AG04449 (cell line): ENCODE measurements at regions not wholly inside any gene's neighbourhood (a gene's known extent, or its start where the extent isn't known, plus 50 kb on each side); places are given as distances from the start of the nearest gene placed in this dataset.
"Not testable (repeated sequence)": the region's sequence is repeated elsewhere in the genome, so short reads cannot be mapped to it uniquely, and the experiment has no call there.

Experiments
- CTCF ChIA-PET: fragments of 350-600 bp; formaldehyde crosslinking; extraction: SDS; loops from one replicate; lab custom pipeline; 2021; ENCODE audit warnings: antibody characterized with exemption; lab: Yijun Ruan, JAX
- POLR2A ChIA-PET: fragments of 400-600, 350-600 bp; formaldehyde crosslinking; extraction: SDS; loops from one replicate; lab custom pipeline; 2020; ENCODE audit warnings: antibody characterized with exemption, inconsistent platforms; lab: Yijun Ruan, JAX
- DNase-seq: peaks from one replicate; pipeline ENCODE4 v3.0.0-alpha.2; 2010; ENCODE audit warnings: low read depth, low spot score
- H3K4me3 ChIP-seq: 2 replicates; pipeline ENCODE4 v1.5.1; 2011; ENCODE audit warnings: low read depth, mild to moderate bottlenecking, control low read depth, low read length
- TF ChIP-seq, protein P1 (sequence below): IDR thresholded peaks from one replicate; pipeline ENCODE4 v1.5.1; 2011; ENCODE audit warnings: mild to moderate bottlenecking, moderate library complexity, low read length, control low read depth, inconsistent platforms; ENCODE audit not compliant: insufficient read depth; ENCODE audit errors: missing control alignments

DNA sequence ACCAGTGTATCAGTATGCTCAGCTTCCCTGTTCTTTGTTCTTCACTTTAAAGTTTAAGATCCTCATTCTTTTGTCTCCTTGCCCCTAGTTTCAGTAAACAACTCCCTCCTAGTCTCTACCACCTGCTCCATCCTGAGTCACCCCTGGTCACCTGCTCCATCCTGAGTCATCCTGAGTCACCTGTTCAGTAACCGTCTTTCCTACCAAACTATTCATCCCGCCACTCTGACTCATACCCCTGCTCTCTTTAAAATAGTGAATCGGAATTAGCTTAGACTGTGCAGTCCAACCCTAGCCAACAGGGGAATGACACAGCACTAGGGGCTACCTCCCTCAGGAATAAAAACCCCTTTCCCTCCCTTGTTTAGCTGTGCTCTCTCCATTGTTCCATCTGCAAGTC lies 888.1 kb upstream of the MDGA2 start:
- no peak for DNase-seq
- TF ChIP-seq, protein P1, sequence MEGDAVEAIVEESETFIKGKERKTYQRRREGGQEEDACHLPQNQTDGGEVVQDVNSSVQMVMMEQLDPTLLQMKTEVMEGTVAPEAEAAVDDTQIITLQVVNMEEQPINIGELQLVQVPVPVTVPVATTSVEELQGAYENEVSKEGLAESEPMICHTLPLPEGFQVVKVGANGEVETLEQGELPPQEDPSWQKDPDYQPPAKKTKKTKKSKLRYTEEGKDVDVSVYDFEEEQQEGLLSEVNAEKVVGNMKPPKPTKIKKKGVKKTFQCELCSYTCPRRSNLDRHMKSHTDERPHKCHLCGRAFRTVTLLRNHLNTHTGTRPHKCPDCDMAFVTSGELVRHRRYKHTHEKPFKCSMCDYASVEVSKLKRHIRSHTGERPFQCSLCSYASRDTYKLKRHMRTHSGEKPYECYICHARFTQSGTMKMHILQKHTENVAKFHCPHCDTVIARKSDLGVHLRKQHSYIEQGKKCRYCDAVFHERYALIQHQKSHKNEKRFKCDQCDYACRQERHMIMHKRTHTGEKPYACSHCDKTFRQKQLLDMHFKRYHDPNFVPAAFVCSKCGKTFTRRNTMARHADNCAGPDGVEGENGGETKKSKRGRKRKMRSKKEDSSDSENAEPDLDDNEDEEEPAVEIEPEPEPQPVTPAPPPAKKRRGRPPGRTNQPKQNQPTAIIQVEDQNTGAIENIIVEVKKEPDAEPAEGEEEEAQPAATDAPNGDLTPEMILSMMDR: no peak
- H3K4me3 ChIP-seq: no peak overlapping the region
- ChIA-PET POLR2A (no interaction called here), CTCF (no interaction called here)

DNA sequence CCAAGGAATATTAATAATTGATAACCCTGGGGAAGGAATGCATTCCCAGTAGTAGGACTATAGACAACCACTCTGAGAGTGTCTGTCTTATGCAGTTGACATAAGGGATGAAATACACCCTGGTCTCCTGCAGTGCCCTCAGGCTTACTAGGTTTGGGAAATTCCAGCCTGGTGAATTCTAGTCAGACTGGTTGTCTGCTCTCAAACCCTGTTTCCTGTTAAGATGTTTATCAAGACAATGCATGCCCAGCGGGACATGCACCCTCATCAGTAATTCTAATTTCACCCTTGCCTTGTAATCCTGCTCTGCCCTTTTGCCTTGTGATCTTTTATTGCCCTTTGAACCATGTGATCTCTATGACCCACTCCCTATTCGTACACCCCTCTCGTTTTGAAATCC lies 886.0 kb upstream of the MDGA2 start:
- POLR2A ChIA-PET, DNase-seq, CTCF ChIA-PET, H3K4me3 ChIP-seq: not testable (repeated sequence)

DNA sequence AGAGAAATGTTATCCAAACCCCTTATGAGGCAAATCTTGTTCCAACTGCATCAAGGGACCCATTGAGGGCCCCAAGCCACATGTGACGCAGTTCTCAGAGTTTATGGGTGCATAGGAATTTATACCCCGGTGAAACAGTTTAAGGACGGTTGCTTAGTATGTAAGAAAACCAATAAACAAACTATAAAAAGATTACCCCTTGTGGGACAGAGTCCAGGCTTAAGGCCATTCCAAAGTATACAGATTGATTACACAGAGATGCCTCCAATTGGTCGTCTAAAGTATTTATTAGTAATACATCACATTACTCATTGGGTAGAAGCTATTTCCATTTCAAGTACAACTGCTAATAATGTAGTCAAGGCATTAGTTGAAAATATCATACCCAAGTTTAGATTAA lies 885.0 kb upstream of the MDGA2 start:
- CTCF ChIA-PET: no interaction called here
- no peak overlapping the region for H3K4me3 ChIP-seq
- POLR2A ChIA-PET: no interaction called here
- TF ChIP-seq, protein P1: no peak
- DNase-seq: no peak

DNA sequence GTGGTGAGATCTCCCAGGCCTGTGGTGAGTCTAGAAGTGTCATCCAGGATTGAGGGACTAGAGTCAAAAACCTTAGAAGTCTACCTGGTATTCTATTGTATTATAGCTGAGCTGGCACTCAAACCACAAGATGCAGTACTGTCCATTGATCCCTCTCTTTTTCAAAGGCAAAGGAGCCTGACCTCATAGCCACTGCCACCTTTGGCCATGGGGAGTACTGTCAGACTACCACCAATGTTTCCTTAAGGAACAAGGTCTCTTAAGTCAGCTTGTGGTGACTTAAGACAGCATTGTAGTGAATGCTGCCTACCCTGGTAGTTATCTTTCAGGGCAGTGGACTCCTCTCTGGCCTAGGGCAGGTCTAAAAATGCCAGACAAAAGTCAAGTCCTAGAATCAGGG lies 878.0 kb upstream of the MDGA2 start:
- TF ChIP-seq, protein P1: no peak
- POLR2A ChIA-PET: no interaction called here
- CTCF ChIA-PET: no interaction called here
- no peak overlapping the region for H3K4me3 ChIP-seq
- no peak for DNase-seq

DNA sequence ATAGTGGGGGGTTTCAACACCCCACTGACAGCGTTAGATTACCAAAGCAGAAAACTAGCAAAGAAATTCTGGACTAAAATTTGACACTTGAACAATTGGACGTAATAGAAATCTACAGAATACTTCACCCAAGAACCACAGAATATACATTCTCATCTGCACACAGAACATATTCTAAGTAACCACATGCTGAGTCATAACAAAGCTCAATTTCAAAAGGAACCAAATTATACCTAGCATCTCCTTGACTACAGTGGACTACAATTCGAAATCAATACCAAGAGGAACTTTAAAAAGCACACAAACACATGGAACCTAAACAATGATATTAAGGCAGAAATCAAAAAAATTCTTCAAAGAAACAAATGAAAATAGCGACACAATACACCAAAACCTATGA lies 871.6 kb upstream of the MDGA2 start:
- POLR2A ChIA-PET: no interaction called here
- H3K4me3 ChIP-seq: no peak overlapping the region
- DNase-seq: no peak
- TF ChIP-seq, protein P1: no peak
- CTCF ChIA-PET: no interaction called here

DNA sequence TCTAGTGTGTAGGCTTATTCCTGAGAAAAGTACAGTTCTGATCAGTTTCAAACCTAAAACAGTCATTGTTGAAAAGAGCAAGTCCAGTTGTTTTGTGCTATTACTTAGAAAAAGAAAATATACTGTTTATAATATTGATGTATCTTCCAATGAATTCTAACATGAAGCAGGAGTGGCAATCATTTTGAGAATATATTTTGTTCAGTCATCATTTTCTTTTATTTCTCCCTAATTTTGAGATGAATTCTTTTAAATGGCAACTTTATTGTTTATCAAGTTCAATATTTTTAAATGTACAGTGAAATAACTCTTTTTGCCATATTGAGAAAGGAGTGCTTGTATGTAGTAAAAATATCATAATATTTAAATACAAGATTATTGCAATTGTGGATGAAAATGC lies 862.2 kb upstream of the MDGA2 start:
- ChIA-PET CTCF (no interaction called here), POLR2A (no interaction called here)
- no peak overlapping the region for H3K4me3 ChIP-seq
- TF ChIP-seq, protein P1: no peak
- DNase-seq: no peak

DNA sequence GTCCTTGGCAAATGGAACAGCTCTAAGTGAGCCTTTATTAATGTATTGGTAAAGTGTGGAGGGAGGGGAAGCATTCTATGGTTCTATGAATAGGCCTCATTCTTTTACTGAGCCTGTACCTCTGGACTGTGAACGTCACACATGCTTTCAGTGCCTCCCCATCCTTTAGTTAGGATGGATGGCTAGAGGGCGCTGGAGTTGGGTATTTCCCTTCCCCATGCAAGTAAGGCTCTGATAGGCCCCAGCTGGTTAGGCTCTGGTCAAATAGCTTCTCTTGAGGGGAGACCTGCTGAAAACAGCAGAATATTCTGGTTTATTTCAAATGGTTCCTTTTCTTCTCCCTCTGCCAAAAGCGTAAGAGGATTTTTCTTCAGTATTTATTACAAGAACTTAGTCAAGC lies 860.9 kb upstream of the MDGA2 start:
- ChIA-PET CTCF (no interaction called here), POLR2A (no interaction called here)
- TF ChIP-seq, protein P1: no peak
- no peak for DNase-seq
- H3K4me3 ChIP-seq: no peak overlapping the region
